Kidney glomerular epithelial cell (primary cell): ENCODE measurements at regions not wholly inside any gene's neighbourhood (a gene's known extent, or its start where the extent isn't known, plus 50 kb on each side); places are given as distances from the start of the nearest gene placed in this dataset.
"Not testable (repeated sequence)": the region's sequence is repeated elsewhere in the genome, so short reads cannot be mapped to it uniquely, and the experiment has no call there.

Experiments used
- DNase-seq: peaks from one replicate; lab custom pipeline; 2025; lab: John Stamatoyannopoulos, UW

DNA sequence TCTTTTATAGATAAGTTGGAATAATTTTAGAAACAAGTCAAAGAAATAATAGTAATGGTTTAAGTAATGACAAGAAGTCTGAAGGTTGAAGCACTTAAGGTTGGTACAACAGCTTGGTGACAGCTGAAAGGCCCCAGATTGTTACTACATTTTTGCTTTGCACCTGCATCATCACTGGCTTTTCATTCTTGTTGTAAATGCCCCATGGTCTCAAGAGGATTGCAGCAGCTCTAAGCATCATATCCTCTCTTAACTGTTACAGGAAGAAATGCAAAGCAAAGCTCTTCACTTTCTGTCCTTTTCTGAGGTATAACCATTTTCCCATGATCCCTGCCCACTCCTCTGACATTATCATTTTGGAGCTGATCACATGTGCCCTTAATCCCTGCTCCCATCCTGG lies 461.0 kb downstream of the RPIA start:
- not testable (repeated sequence) for DNase-seq

DNA sequence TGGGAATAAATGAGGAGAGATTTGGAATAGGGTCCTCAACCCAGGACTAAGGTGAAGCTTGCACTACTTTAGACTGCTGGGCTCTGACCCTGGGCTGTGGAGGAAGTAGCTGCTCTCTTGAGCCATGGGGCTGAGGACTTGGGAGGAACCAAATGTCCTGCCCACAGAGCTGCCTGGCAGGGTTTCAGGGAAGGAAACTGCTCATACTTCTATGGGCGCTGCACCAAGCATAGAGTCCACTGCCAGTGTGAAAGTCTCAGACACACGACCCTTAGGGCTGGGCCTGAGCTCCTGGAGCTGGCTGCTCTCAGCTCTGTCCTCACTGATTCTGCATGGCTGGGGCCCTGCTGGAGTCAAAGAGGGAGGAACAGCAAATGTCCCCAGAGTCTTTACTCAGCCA lies 461.7 kb downstream of the RPIA start:
- not testable (repeated sequence) for DNase-seq

DNA sequence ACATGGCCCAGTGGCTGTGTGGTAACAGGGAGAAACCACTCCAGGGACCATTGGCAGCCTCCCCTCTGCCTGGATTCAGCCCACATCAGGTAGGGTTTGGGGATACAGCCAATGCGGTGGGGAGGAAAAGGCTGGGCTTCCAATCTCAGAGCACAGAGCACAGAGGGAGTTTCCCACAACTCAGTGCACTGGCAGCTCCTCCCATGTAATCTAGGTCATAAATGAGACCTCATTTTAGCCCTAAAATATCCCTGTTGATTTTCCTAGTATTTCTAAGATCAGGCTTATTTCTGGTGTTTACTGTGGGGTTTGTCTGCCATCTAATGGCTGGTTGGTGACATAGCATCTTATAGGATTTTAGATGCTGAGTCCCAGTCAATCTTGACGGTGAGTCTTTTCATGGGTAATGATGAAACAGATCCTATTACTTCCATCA lies 462.8 kb downstream of the RPIA start:
- not testable (repeated sequence) for DNase-seq

DNA sequence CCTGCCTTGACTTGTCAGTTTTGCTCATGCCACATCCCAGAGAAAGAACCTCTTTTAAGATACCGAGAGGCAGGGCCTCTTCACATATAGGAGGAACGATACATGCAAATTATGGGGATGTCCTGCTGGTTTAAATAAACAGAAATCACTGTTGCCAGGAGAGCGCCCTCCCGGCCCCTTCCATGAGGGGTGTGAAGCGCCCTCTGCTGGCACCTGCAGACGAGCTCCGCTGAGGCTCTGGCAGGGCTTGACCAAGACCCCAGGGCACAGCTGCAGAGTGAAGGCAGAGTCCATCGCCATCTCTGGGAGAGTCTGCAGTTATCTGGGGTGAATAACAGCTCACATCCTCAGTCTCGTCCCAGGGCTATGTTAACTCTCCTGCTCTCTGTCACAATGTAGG lies 468.8 kb downstream of the RPIA start:
- not testable (repeated sequence) for DNase-seq

DNA sequence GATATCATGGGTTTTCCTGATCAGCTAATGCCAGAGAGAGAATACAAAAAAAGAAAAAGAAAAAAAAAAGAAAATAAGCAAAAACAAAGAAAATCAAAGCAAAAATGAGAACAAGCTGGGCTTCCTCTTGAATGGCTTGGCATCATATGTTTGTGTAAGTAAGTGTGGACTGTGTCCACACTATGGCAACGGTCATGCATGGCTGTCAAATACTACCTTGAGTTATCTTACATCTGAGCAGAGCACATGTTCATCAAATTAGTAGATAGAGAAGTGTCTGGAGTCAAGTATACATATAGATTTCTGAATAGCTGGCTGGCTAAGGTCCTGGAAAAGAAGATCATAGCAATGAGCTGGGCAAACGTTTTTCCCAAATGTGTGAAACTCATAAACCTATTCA lies 470.2 kb downstream of the RPIA start:
- not testable (repeated sequence) for DNase-seq

DNA sequence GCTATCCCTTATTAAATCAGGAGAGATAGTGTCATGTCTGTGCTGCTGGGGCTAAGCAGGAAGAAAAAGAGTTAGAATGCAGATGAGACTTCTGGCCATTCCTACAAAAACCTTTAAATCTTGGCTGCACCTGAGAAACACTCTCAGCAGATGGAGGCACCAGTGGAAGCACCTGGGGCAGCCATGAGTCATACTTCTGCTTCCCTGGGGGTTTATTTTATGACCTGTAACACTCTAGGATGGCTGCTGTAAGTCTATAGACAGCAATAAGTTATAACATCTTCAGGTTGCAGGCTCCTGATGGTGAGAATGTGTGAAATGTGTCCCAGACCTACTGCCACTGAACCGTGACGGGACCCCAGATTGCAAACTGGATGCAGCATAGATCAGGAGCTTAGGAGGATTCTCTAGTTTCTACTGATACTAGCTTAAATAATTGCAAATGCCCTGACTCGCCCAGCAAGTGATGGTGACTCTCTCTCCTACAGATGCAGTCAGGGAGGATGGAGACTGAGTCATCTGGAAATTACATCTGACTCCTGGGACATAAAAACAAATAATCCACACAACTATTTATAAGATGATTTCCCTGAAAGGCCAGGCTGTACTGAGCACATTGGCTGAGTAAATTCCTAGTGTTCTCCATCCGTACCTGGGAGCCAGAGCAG lies 479.2 kb downstream of the RPIA start:
- DNase-seq, result not testable (repeated sequence)

DNA sequence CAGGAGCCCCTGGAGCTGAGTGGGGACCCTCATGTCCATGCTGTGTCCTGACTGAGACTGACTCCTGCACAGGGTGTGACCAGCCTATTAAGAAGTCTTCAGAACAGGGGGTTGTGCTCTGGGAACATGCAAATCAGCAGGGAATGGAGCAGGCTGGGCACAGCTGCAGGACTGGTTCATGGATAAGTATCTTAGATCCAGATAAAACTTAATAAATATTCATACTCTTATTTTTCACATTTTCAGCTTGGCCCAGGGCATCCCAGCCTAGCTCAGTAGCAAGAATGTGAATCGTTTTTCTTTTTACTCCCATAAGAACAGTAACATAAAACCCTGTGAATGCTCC lies 479.7 kb downstream of the RPIA start:
- not testable (repeated sequence) for DNase-seq

DNA sequence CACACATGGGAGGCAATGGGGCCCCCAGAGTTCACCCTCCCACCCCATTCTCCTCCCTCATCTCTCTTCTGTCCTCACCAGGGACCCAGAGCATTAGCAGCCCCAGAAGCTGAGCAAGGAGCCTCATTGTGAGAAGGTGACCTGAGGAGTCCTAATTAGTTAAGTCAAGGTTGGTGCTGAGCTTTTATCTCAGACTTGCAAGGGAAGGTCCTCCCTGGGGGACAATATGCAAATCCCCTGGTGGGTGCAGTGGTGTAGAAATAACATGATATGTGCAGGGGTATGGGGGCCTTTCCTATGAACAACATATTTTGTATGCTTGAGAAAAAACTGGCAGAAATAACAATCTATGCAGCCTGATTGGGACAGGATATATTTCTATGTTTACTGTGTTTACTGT lies 485.5 kb downstream of the RPIA start:
- DNase-seq, result not testable (repeated sequence)

DNA sequence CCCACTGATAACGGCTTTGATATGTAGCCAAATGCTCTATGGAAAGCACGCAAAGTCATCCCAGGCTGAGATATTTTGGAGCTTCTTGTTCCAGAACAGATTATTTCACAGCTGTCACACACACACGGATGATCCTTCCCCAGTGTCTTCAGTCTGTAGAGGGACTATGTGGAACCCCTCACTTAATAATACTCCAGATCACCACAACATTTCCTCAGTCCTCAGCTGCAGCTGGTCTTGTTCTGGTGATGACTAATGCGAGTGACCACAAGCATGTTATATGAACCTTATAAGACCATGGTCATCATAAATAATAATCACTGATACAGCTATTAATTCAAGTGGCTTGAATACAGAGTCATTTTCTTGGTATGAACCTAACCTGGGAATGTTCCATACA lies 490.7 kb downstream of the RPIA start:
- not testable (repeated sequence) for DNase-seq

DNA sequence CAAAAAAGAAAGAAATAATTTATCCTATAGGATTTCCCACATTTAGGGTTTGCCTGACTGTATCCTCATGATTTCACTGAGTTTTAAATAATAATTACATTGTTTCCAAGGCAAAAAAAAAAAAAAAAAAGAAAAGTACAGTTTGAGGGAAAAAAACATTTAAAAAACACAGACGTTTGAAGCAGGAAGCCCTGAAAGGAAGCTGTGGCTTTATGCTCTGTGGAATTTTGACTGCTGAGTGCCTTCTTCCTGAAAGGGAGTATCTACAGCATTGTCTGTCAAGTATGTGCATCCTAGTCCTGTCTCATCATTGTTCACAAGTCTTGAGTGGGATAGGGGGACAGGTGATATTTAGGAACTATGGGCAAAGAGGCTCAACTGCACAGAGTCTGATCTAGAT lies 493.3 kb downstream of the RPIA start:
- DNase-seq, result not testable (repeated sequence)

DNA sequence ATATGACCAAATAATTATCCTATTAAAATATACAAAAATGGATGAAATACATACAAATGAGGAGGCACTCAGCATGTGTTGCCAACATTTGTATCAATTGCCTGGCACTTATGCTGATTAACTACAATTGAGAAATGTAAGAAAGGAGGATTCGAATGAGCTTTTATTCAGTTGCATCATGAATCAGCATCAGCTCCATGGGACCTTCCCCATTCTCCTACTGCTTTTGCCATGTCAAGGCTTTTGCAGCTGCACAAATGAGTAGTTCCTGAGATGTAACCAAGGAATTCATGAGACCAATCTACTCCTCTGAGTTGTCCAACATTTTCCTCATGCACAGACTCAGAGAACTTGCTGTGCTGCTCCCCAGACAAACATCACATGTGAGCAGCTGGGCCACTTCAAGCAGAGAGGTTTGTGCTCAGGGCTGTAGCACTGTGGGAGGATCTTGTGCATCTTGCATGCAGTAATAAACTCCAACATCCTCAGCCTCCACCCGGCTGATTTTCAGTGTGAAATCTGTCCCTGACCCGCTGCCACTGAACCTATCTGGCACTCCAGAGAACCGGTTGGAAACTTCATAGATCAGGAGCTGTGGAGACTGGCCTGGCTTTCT lies 504.3 kb downstream of the RPIA start:
- not testable (repeated sequence) for DNase-seq

DNA sequence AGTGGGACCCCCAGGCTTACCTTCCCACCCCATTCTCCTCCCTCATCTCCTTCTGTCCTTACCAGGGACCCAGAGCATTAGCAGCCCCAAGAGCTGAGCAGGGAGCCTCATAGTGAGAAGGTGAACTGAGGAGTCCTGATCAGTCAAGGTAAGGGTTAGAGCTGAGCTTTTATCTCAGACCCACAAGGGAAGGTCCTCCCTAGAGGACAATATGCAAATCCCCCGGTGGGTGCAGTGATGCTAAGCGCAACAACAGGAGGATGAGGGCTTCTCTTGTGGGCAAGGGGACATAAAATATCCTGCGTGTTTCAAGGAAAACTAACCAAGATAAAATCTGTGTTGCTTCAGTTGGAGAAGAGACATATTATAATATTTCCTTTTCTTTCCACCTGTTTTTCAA lies 505.2 kb downstream of the RPIA start:
- DNase-seq, result not testable (repeated sequence)

DNA sequence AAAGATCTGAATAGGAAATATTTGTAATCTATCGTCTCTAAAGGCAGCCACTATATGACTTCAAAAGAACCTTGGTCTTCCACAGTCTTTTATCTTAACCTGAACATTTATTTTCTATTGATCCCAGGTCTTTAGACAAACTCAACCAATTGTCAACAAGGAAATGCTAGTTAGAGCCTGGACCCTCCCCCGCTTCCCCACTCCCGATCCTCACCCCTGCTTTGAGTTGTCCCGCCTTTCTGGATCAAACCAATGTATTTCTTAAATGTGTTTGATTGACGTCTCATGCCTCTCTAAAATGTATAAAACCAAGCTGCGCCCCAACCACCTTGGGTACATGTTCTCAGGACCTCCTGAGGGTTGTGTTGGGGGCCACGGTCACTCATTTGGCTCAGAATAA lies 506.6 kb downstream of the RPIA start:
- DNase-seq, result not testable (repeated sequence)

DNA sequence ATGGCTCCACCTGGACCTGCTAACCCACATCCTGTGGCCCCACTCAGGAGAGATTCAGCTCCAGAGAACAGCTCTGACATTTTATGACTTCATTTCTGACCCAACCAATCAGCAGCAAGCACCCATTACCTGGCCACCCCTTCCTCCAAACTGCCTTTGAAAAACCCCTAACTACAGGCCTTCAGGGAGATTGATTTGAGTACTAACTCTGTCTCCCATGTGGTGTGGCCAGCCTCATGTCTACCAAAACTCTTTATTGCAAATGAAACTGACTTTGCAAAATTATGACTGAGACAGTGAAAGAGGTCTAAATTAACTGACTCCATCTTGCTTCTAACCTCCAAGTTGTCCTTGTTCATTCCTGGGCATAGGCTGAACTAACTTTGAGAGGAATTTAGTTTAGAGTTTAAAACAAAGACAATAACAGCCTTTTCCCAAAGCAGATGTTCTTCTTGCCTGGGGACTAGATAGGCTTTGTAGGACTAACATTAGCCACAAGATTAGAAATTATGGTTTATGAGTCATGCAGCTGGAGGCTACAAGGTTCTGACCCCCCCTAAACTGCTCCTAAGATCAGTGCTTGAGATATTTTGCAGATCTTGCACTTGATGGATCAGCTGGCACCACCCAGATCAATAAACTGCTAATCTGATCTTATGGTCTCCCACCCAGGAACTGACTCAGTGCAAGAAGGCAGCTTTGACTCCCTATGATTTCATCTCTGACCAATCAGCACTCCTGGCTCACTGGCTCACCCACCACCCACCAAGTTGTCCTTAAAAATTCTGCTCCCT lies 508.2 kb downstream of the RPIA start:
- DNase-seq, result not testable (repeated sequence)

DNA sequence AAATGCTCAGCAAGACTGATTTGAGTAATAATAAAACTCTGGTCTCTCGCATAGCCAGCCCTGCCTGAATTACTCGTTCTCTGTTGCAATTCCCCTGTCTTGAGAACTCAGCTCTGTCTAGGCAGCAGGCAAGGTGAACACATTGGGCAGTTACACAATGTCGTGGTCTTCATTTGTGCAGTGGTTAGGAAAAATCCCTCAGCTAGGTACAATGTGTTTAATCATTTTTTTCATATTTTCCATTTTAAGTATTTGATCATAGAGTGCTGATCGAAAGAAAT lies 508.7 kb downstream of the RPIA start:
- DNase-seq, result not testable (repeated sequence)

DNA sequence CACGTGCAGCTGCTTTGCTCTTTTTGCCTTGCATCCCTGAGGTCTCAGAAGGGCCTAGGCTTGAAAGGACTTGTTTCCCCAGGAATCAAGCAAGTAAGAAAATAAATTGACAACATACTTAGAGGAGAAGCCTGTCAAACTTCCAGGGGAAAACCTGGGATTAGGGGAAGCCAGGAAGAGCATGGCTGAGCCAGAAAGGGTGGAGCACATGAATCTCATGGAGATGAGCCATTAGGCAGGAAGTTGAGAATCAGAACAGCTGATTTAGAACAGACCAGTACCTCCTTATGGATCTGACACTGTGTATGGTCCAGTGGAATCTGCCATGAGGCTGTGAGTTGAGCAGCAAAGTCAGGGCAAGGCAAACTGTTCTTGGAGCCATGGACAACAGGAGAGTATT lies 511.0 kb downstream of the RPIA start:
- DNase-seq, result not testable (repeated sequence)

DNA sequence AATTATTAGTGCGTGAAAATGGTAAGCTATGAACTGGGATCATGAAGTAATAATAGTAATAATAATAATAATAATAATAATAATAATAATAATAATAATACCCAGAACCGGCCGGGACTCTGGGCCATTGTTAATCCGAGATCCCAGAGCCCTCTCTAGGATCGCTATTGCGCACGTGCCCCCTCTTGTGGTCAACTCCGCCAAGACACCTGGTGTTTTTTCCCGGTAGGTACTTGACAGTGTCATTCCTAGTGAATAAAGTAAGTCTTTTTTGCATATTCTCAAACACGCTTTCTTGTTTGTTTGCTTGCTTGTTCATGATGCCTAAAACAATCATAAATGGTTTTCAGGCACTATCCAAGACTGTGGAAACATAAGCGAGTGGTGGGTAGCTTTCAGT lies 513.7 kb downstream of the RPIA start:
- not testable (repeated sequence) for DNase-seq

DNA sequence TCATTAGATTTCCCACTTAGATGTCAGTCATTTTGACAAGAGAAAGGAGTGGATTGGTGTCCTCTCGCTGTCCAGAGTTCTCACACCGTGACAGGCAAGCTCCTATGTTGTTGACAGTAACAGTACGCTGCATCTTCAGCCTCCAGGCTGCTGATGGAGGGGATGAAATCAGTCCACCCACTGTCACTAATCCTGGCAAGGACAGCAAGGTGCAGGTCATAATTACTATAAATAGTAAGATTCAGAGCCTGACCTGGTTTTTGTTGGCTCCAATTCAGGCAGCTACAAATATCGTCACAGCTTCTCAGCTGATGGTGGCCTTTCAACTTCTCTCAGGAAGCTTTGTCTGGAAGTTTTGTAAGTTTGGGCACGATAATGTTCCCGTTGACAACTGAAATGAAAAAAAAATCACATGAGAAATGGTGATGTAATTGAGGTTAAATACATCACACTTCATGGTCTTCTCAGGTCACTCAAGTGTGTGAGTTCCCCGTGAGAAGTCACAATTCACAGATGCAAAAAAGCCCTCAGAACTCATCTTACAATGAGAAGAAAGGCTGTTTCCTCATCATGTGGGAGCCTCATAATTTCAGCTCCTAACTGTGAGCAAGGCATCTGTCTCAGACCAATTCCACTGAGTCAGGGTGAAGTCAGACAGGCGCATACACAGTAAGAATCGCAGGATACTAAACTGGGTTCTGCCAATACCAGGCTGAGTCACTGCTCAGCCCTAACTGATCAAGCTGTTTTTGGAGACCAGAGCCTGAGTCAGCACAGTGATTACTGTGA lies 516.9 kb downstream of the RPIA start:
- peak; percentile 25 for DNase-seq

DNA sequence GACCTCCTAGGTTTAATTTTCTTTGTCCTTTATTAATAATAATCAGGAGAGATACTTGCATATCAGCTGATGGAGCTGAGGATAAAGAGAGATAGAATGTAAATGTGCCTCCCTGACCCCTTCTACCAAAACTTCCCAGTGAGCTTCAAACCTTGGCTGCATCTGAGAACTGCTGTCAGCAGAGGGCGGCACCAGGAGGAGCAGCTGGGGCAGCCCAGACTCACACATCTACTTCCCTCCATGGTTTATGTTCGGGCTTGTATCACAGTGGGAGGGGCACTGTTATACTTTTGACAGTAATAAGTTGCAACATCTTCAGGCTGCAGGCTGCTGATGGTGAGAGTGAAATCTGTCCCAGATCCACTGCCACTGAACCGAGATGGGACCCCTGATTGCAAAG lies 521.7 kb downstream of the RPIA start:
- DNase-seq, result not testable (repeated sequence)

DNA sequence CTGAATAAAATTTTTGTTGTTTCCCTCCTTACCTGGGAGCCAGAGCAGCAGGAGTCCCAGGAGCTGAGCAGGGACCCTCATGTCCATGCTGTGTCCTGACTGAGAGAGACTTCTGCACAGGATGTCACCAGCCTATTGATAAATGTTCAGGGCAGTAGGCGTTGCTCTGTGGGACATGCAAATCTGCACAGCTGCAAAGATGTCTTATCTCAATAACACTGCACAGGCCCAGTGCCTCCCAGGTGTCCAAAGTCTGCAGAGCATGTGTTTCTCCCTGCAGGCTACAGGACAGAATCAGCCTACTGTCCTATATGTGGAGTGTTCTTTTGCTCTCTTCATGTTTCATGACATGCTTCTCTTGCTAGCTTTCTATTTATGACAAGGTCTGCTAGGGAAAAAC lies 522.3 kb downstream of the RPIA start:
- DNase-seq, result not testable (repeated sequence)

DNA sequence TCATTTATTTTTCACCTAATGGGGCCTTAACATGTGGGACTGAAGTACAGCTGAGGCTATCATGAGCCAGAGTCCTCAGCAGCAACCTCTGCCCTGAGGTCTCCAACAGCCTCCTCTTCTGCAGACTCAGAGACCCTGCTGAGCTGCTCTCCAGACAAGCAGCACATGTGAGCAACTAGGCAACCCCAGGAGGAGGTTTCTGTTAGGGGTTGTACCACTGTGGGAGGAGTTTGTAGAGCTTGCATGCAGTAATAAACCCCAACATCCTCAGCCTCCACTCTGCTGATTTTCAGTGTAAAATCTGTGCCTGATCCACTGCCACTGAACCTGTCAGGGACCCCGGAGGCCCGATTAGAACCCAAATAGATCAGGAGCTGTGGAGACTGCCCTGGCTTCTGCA lies 530.0 kb downstream of the RPIA start:
- DNase-seq, result not testable (repeated sequence)

DNA sequence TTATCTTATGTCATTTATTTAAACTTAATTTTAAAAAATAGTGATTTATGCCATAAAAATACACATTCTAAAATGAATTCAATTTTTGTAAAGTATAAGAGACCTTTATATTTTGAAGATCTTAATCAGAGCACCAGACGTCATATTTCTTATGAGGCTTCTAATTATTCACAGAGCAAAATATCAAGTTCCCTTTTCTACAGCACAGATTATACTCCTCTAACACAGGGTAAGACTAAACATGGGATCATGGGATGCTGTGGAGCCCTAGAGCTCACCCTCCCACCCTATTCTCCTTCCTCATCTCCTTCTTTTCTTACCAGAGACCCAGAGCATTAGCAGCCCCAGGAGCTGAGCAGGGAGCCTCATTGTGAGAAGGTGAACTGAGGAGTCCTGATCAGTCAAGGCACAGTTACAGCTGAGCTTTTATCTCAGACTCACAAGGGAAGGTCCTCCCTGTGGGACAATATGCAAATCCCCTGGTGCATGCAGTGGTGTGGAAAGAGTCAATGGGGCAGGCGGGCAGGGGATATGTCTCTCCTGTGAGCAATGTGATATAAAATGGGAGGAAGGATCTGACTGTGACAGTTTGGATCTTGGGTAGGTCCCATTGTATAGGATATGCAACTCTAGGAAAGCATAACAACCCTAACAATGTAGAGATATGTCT lies 530.7 kb downstream of the RPIA start:
- not testable (repeated sequence) for DNase-seq
